ENCODE measurements at regions not wholly inside any gene's neighbourhood (a gene's known extent, or its start where the extent isn't known, plus 50 kb on each side); places are given as distances from the start of the nearest gene placed in this dataset.

DNA sequence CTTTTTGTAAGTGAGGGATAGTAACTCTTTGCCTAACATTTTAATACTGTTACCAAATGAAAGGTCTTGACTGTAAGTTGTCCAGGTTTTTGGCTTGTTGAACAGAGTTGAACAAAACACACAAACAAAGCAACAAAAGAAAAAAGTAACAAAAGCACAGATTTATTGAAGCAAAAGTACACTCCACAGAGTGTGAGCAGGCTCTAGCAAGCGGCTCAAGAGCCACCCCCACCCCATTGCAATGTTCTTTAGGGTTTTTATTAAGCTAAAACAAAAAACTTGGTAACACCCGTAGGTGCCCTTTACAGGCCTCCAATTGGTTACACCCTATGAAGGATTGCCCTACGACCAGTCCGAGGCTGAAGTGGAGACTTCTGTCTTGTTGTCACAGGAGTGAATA, 197.4 kb upstream of the MAP3K1 start:
- no peak for DNase-seq

- peak; percentile 66 for DNase-seq
Measured at GRCh38 chr5:56616454-56617160, 198.7 kb upstream of the MAP3K1 start.

DNA sequence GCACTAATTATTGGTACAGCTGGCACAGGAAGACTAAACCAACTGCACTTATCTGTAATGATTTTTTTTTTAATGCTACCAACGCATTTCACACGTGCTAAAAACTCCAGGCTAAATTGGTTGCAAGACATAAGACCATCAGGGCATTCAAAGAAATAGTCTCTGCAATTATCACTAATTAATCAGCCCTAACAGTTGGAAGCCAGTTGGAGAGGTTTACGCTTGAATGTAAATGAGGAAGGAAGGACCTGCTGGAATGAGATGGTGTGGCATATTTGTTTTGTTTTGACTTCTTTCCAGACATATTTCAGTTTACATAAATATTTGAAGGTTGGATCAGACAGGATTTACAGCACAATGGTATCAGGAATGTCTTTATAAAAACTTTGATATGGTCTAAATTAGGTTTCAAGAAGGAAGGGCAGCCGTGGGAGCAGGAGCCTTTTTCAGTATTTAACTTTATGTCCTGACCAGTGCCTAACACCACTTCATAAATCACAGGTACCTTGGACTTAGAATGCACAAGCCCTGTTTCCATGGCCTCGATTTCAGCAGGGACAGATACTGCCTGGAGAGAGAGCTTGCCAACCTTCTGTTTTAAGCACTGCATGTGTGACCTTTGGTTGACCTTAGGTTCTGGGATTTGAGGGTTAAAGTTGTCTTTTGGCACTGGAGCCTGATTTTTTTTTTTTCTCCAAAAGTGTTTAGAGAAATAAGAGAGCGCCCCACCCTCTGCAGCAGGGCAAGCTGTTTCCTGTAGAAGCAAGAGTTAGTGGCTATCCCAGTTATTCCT, 199.8 kb upstream of the MAP3K1 start:
- DNase-seq, result peak; percentile 36

- DNase-seq, result no peak
Measured at GRCh38 chr5:56612759-56613158, 202.6 kb upstream of the MAP3K1 start.

DNA sequence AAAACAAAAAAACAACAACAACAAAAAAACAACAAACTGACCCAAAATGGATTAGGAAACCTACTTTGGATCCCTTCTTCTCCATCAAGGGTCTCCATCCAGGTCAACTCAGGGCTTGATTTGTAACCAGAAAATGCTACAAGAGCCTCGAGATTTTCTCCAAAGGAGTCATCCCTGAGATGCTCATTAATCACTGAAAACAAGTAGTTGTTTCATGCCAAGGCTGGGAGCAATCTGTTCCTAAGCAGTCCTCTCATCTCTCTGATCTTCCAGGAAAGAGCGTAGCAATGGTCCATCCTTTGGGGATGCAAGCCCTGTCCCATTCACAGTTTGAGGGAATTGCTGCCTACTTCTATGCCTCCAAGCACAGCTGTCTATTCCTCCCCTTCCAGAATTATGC, 203.0 kb upstream of the MAP3K1 start:
- no peak for DNase-seq

DNA sequence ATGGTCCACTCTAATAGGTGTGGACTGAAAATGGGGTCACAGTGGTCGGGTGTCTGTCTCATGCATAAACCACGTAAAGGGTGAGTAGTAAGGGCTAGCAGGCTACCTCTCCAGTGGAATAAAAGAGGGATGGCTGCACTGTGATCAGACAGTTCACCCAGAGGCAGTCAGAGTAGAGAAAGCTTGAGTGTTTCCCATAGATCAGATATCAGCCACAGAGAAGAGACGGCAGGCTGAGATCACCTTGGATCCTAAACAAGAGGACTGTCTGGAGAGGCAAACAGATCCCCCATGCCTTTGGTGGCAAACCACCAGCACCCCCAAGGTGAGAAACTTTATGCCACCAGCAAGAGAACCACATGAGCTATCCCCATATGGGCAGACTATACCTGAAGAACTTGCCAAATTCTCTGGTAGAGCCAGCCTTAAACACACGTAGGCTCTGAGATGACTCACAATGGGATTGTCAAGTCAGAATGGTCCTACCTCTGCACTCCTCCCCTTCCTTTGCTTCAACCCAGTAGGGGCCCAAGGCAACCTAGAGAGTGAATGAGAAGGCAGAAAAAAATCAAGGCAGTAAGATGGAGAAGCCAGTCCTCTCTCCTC, 205.2 kb upstream of the MAP3K1 start:
- DNase-seq, result no peak

DNA sequence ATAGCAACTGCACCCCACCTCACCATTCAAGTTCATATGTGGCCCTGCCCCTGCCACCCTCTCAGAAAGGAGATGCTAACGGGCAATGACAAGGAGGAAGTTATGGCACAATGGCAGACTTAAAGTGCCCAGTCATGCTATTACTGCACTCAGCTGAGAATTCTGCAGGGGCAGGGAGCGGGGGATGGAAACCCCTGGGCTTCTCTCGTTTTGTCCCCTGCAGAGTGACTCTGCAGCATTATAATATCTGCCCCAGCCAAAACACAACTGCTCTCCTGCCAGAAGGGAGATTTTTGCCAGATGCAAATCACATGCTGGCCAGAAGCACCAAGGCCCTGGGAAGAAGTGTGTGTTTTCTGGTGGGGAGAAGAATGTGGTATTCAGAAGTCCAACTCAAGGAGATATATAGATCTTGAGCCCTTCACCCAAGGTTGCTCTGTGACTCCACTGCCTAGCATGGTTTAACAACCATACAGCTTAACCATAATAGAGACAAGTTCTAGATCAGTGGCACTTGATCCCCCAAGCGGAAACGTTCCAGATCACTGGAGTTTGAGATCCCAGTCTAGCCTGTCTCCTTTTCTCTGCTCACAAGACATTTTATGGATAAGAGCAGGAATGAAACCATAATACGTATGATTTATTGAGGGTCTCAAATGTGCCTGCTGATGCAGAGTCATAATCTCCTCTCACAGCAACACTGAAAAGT, 207.0 kb upstream of the MAP3K1 start:
- no peak for DNase-seq

- no peak for DNase-seq
Measured at GRCh38 chr5:56607551-56607950, 207.8 kb upstream of the MAP3K1 start.

- no peak for DNase-seq
Measured at GRCh38 chr5:56607074-56607473, 208.3 kb upstream of the MAP3K1 start.

DNA sequence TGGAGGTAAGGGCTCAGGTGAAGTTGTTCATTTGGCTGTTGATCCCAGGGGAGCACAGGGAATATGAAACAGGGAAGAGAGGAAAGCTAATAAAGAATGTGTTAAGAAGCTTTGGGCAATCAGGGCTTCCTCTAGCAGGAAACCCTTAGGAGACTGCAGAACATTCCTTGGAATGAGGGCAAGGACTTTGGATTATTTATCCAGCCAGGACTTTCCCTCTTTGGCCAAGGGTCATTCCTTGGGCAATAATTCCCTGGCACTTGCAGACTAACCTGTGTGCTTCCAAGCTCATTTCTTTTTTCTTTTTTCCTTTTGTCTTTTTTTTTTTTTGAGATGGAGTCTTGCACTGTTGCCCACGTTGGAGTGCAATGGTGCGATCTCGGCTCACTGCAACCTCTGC, 209.2 kb upstream of the MAP3K1 start:
- no peak for DNase-seq

- no peak for DNase-seq
Measured at GRCh38 chr5:56605231-56605630, 210.1 kb upstream of the MAP3K1 start.

DNA sequence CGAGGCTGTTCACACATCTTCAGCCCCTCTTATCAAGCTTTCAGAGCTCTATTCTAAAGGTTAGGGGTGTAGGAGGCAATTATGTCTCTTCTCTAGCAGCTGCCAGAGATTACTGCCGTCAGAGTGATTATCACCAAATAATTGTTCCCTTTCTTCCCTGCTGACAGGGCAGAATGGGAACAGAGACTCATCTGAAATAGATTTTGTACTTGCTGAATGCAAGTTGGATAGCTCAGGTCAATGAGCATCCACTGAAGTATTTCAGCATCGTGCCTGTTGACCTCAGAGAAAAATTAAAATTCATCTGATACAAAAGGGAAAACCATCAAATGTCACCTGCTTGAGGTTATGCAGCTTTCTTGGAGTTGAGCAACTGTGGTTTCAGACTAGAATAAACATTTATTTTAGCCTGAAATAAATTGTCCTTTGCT, 213.7 kb upstream of the MAP3K1 start:
- peak; percentile 88 for DNase-seq

GRCh38 chr5:56598941-56599340, 216.4 kb upstream of the MAP3K1 start:
- no peak for DNase-seq

DNA sequence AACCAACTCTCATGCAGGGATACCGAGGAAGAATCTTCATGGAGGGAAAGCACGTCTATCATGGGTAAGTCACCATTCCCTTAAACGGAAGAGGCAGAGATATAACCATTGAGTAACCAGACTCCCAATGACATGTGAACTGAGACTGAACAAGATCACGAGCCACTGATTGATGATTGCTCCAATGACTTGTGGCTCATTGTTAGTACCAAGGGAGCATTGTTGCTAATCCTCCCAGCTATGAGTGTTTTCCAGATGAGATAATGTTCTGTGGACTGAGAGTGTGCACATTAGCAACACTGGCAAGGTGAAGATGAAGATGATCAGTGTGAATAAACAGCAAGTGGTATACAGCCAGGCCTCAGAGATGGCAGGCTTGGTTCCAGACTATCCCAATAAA, 219.2 kb upstream of the MAP3K1 start:
- no peak for DNase-seq

- no peak for DNase-seq
Measured at GRCh38 chr5:56595566-56595965, 219.8 kb upstream of the MAP3K1 start.

DNA sequence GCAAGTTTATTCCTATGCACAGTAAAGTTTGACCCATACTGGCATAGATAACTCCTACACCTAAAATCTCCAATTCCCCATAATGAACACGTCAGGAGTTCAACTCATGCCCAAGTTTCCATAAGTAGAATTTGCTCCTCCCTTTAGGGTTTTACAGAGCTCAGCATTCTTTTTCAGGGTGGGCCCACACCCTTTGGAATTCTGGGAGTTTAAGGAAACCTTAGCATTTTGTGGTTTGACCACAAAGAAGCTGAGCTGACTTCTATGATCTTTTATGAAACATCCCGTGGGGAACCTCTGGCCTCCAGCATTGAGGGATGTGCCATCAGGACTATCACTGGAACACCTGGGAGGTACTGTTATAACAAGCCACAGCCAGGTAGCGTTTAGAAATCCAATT, 220.6 kb upstream of the MAP3K1 start:
- DNase-seq, result no peak

GRCh38 chr5:56591081-56591480, 224.3 kb upstream of the MAP3K1 start:
- no peak for DNase-seq

DNA sequence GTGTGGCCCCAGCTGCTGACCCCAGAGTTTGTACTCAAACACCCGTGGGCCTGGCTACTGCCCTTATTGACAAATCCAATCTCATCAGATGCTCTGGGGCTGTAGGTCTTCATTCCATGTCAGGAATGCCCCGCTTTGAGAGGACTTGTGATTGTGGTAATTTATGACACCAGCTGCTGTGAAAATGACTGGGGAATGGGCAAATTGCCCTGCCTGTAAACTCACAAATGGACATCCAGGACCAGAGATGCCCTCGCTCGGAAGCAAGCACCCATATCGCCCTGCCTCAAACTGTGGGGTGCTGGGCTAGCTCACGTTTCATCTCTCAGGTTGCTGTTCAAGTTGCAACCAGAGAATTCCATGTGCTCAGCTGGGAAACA, 225.9 kb upstream of the MAP3K1 start:
- peak; percentile 76 for DNase-seq

- peak; percentile 76 for DNase-seq
Measured at GRCh38 chr5:56588636-56589480, 226.5 kb upstream of the MAP3K1 start.

GRCh38 chr5:56588131-56588487, 227.2 kb upstream of the MAP3K1 start:
- DNase-seq, result no peak

- no peak for DNase-seq
Measured at GRCh38 chr5:56587381-56588130, 227.8 kb upstream of the MAP3K1 start.

Data from NCI-H146 (cell line).